Suppressor macrophage (primary cell): ENCODE measurements at regions not wholly inside any gene's neighbourhood (a gene's known extent, or its start where the extent isn't known, plus 50 kb on each side); places are given as distances from the start of the nearest gene placed in this dataset.

Experiments used
- DNase-seq, 4 experiments: peaks; one replicate each; pipeline ENCODE4 v3.0.0-alpha.2; 2020 to 2022

DNA sequence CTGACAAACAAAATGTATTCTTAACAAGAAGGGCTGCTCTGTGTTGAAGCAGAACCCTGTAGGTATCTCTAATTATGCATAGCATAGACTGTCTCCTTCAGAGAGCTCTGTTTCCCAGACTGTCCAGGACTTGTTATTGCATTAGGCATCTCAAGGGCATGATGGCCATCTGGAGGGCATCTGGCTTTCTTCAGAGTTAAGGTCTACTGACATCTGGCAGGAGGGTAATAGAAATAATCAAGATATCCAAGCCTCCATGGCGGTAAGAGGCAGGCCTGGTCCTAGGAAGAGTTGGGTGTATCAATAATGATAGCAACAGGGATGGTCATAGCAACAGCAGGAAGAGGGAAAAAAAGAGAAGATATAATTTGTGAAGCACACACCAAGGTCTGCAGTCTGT, 161.2 kb downstream of the TTC8 start:
- DNase-seq = no peak

DNA sequence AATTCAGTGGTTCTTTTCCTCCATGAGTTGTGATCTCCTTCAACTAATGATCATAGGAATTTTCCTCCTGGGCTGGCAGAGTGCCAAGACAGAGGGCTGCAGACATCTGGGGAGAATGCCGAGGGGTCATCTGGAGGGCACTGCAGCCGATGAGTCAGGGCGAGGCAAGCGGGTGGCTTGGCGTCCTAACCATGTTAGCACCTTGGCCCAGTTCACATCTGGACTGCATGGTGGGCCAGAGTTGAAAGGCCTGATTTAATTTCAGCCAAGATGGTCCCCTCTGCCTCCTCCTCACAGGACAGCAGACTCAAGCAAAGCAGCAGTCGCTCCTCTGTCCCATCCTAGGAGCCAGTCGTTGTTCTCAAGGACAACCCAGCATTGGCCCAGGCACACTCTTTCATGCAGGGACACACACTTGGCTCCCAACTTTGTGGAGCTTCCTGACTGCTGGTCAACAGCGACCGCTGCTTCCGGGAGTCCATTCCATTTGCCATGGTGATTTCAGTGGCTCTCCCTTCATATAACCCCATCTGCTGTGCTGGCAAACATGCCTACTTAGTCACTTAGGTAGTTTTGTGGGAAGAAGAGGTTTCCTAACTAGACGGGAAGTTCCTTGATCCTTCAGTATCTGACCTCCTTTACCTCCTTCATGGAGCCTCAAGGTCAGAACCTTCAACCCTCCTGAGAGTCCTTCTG, 161.8 kb downstream of the TTC8 start:
- no peak for DNase-seq

DNA sequence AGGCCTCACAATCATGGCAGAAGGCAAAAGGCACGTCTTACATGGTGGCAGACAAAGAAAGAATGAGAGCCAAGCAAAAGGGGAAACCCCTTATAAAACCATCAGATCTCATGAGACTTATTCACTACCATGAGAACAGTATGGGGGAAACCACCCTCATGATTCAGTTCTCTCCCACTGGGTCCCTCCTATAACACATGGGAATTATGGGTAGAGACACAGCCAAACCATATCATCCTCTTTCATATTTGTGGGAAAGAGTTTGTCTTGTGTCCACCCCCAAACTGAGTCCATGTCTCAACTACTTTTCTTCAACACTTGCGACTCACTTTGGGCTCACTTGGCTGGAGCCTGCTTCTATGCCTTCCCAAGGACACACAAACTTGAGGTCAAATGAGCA, 162.5 kb downstream of the TTC8 start:
- DNase-seq = peak in 2 of 4 experiments; percentile 17 to 28

DNA sequence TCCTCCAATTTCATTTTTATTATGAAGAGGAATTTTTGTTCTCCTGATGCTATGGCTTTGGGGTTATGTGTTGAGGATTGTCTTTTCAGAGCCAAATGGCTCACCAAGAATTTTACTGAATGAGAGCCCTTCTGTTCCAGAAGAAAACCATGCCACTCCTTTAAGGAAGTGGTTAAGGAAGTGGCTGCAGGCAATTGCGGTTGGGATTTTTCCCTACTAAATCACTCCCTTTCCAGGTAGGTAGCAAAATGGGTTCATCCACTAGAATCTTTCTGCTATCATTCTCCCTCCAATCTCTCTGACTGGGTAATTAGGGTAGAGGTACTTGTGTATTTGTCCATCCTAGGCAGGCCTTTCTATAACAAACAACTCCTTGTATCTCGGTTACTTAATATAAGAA, 163.1 kb downstream of the TTC8 start:
- DNase-seq = no peak

DNA sequence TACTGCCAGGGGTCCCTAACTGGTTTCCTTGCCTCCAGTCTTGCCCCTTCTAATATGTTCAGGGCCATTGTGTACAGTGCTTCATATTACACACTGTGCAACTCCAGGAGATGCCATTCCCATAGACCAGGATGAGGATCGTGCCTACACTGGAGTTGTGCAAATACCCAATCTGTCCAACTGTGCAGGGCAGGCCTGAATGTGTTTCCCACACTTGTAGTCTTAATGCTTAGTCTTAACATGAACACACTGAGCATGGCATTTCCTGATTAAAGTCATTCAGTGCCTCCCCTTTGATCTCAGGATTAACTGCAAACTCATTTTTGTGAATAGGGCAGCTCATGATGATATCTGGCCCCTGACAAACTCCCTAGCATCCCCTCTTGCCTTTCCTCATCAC, 165.5 kb downstream of the TTC8 start:
- DNase-seq = no peak

DNA sequence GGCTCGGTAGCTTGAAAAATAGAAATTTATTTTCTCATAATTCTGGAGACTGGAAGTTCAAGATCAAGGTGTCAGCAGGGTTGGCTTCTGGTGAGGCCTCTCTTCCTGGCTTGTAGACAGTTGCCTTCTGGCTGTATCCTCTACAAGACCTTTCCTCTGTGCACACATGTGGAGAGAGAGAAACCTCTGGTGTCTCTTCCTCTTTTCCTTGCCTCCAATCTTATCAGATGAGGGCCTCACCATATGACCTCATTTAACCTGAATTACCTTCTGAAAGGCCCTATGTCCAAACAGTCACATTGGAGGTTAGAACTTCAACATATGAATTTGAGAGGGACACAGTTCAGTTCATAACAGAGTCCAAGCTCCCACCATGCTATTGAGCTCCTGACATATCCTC, 166.4 kb downstream of the TTC8 start:
- no peak for DNase-seq

DNA sequence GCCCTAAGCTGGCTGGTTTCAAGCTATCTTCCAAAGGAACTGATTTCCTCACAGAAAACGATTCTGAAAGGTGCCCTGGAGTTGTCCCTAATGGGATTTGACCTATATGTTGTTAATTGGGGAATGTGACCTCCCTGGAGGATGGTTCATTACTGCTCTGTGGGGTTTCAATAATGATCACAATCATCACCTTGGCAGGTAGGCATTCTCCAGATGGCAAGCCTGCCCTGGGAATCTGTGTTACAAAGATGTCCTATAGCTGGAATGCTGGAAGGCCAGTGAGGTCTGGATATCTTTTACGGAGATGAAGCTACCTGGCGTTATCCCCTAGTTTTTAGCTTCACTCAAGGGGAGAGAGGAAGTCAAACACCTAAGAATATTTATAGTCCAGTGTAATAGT, 167.6 kb downstream of the TTC8 start:
- no peak for DNase-seq

DNA sequence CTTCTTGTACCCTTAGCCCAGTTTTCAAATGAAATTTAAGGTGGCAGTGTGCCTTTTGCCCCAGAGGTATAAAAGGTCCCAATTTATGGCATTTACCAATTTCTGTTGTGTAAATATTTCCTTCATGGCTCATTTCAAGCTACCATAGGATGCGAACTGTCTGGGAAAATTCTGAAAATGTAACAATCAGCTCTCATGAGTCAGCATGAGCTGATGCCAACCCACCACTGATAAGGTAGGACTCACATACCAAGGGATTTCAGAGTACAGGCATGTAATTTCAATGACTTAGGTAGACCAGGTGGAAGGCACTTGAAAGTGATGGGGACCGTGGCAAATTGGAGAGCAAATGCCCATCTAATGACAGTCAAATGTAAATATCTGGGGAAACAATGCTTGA, 169.5 kb downstream of the TTC8 start:
- no peak for DNase-seq

DNA sequence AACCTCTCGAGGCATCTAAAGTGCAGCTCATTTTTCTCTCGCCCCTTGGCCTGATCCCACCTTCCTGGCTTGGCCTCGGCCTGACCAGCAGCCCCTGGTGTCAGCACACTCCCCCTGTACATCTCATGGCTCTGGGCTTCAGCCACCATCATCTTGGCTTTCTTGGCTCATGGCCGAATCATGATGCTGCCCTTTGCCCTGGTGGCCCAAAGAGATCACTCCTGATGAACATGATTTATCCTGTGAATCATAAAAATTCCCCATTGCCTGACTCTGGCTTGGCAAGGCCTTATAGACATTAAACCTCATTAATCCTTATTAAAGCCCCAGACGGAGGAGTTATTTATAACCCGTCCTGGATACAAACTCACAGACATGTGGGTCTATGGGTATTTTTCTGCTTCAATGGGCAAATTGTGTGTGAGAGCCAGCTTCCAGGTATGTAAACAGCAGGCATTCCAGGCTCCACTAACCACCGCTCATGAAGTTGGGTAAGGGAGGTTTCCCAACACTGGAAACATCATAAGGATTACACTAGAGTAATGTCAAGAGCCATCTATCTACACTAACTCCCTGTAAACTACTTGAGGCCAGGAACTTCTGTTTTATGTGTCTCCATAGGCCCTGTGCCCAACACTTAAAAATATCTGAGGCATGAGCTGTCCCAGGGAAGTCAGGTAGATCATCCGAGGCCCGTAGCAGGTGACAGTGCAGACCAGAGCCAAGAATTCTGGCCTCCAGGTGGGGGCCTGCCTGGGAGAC, 171.2 kb downstream of the TTC8 start:
- DNase-seq = no peak

DNA sequence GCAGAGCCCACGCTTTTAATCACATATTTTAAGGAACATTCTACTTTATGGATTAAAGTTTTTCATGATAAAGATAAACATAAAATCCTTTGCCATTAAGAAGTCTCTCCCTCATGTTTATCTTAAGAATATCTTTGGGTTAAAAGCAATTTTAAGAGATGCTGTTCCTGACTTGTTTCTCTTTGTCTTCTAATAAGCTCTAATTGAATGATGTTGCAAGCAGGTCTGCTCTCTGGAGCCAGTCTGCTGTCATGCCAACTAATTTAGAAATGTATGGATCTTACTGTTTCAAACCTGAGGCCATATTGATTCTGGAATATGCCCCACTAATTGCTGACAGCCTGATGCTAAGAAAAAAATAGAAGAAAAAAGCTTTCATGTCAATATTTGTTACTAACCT, 173.6 kb downstream of the TTC8 start:
- no peak for DNase-seq

DNA sequence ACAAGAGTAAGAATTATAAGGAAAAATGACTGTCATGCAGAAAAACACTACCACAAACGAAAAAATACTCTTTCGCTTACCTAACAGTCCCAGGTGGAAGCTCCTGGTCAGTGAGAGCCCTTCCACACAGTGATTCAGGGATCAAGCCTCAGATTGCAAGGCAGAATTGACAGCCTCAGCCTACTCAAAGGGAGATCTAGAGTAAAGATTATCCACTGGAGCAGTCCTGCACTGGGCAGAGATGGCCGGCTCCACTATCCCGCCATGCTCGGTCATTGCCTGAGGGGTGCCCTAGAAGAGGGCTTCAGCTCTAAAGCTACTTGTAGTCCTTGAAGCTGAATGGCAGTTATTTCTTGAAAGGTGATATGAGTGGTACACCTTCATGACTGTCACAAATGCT, 174.7 kb downstream of the TTC8 start:
- no peak for DNase-seq

DNA sequence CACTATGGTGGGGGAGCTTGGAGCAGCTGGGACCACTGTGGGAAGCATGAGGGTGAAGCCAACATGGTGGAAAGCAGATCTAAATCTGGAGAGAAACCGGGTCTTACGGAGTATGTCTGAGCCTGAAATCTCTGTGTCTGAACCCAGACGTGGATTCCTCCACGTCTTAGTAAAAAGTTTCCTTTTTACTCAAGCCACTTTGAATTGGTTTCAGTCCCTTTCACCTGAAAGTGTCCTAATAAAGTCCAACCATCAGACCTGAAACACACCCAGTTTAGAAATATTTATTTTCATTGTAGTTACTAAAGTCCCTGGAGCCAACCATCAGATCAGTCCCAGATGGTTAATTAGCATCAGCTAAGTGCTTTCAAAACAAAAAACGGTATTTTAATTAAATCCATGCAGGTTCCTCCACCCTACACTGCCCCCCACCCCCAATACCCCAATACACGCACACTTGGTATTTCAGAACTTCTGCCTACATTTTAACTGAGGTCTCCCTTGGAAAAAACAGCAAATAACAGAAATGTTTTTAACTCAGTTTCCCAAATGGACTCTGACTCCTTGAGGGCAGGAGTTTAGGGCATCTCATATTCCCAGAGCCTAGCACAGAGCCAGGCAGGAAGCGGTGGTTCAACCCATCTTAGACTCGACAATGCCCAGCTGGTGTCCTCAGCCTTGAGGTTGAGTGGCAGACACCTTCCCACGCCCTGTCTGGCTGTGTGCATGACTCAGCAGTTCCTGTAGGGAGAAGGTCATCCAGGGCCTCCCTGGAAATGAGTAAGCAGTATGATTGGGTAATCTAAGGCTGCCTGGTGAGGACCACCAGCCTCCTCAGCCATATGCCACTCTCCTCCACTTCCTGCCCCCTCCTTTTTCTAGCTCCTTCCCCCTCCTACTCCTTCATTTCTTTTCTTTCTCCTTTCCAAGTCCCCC, 175.8 kb downstream of the TTC8 start:
- peak; percentile 79 to 93 (median 92) for DNase-seq

DNA sequence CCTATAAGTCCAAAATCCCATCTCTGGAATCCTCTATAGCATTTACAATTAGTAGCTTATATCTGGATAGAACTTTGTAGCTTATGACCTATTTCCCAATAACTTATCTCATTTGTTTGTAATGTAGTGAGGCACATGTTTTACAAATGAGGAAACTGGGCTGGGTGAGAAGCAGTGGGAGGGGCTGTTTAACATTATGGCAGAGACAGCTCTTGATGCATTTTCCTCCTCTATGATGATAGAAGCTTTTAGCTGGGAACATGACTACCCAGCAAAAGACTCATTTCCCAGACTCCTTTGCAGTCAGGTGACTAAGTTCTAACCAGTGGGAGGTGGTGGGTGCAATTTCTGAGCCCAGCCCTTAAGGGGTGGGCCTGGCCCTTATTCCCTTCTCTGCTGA, 179.7 kb downstream of the TTC8 start:
- peak; percentile 78 to 93 (median 87) for DNase-seq

DNA sequence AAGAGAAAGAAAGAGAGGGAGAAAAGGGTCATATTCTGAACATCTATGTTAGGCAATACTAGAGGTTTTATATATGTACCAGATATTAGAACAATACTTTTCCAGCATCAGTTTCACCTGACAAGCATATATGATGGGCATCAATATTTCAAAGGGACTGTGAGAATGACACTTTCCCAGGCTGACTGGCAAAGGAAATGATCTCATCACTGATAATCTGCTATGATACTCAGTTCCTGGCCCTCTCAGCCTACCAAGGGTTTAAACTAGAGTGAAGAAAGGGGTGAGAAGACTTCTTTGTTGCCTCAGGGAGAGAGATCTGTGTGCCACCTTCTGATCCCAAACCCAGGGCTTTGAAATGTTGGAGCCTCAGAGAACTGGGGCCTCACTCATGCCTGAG, 183.5 kb downstream of the TTC8 start:
- no peak for DNase-seq

DNA sequence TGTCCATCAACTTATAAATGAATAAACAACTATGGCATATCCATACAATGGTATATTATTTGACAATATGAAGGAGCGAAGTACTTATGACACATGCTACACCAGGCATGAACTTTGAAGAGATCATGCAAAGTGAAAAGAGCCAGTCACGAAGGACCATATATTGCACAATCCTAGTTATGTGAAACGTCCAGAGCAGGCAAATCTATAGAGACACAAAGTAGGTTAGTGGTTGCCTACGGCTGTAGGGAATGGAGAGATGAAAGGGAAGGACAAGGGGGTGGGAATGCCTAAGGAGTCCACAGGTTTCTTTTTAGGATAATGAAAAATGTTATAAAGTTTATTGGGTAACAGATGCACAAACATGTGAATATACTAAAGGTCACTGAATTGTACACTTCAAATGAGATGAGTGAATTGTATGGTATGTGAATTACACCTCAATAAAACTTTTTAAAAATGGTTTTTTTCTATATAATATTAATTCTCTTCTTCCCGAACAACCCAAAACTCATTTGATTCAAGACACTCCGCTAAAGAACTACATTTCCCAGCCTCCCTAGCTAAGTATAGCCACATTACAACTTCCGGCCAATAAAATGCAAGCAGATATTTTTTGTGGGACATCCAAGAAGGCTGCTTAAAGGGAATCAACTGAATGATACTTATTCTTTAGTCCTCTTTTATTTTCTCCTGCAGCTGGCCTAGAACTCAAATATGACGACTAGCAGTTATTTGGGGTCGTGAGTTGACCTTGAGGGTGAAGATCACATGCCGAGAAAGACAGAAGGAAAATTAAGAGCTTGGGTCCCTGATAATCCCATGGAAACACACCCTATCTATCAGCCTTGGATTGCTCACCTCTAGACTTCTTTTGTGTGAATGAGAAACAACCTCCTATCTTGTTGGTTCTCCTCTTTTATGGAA, 187.2 kb downstream of the TTC8 start:
- DNase-seq = no peak

DNA sequence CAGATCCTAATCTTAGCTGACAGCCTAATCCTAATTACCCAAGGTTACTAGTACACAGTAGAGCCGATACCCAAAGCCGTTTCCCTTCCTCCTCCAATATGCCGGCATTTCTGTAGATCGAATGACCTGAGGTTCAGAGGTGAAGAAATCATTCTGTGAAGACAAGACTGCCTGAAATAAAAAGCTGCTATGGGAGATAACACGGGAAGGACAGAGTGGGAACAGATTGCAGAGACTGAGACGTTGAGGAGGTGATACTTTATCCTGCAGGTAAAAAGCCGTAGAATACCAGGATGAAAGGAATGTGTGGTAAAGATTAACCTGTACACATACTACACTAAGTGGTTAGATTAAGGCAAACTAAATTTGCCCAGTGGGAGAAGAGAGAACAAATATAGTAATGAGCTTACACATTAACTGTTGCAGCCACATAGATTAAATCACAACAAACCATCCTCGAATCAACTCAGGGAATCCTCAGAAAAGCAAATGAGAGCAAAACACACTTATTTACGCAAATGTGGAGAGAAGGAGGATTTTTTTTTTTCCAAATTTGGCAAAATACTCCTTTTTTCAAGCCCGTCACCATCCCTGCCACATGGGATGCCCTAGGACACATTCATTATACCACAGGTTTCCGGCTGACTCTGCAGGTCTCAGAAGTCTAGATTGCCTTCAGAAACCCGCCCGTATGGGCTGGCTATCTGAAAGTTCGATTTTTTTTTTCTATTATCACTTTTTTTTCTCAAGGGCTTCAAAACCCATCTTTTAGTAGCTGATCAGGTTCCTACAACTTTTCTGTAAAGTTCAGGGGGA, 188.0 kb downstream of the TTC8 start:
- DNase-seq = no peak

DNA sequence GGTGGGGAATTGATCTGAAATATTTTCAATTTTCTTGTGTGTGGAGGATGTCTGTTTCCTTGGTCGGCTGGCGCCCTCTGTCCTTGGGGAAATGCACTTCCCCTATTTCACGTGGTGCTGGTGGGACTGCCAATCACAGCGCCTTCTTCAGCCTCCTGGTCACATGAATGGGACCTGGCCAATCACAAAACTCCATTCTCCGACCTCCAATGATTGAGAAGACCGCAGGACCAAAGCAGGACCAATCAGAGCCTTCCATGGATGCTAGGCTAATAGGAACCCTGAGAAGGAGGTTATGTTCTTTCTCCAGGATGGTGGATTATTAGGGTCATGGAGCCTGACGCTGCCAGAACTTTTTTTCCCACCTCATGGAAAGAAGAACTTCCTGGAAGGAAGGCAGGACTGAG, 188.7 kb downstream of the TTC8 start:
- DNase-seq = peak in 2 of 4 experiments; percentile 10 to 15

DNA sequence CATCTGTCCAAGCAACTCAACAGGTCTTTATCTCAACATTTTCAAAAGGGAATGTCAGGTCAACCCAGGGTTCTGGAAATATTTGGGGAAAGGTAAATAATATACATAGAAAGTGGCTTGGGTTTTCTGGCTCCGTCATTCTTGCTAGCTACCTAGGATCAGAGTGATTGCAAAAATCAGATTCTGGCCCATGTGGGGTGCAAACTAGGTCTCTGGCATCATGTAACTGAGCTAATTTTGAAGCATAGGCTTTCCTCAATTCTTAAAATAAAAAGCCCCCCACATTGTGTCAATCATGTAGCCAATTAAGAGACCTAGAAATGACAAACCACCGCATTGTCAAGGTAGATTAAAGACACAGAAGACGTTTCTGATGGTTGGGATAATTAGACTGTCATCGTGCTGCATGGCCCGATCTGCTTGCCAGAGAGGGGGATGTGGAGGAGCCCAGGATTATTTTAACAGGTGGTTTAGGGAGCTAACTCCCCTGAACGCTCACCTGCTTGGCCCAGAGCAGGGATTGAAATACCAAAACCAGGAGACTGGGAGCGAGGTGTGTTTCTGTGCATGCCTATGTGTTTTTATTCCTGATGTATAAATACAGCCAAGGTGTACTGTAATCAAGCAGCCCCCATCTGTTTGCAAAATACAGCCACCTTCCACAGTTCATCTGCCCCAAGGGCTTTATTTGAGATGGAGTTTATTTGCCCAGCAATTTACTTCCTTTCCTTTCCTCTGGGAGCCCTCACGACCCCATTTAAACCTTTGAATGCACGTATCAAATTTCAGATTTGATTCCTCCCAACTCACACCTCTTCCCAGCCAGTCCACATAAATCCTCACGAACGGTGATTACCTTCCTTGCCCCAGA, 189.5 kb downstream of the TTC8 start:
- DNase-seq = no peak

DNA sequence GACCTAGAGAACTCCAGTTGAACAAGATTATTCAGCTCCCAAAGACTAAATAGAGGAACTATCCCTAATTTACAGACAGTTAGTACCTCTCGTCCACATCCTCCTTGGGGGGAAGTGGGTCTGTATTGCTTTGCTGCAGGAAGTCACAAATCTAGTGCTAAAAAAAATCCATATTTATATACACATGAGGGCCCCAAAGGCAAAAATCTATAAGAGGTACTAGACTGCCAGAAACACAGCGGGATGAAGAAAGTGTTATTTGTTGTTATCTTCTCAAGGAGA, 190.1 kb downstream of the TTC8 start:
- DNase-seq = peak; percentile 17 to 54 (median 48)

DNA sequence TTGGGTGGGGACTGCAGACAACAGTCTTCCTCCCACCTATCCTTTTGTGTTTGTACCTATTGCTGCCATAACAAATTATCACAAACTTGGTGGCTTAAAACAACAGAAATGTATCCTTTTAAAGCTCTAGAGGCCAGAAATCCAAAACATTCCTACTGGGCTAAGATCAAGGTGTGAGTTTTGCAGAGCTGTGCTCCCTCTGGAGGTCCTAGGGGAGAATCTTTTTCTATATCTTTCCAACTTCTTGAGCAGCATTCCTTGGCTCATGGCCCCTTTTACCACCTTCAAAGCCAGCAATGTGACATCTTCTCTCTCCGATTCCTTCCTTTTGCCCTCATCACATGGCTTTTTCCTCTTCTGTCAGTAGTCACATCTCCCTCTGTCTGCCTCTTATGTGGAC, 190.6 kb downstream of the TTC8 start:
- DNase-seq = no peak

DNA sequence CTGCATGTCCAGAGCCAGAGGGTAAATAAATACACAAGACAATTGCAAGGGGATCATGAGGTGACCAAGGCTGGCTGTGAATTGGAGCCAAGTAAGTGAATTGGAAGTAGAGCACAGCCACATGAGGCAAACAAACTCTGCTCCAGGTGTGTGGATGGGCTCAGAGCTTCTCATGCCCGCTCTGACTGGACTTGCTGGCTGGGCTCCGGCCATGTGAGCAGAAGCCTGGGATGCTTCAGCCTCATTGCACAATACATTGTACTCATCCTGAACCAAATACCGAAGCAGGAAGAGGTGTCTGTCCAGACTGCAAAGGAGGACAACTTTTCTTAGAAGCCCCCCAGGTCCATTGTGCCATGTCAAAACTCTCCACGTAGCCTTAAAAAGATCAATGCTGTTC, 193.0 kb downstream of the TTC8 start:
- no peak for DNase-seq
